ENCODE measurements at regions not wholly inside any gene's neighbourhood (a gene's known extent, or its start where the extent isn't known, plus 50 kb on each side); places are given as distances from the start of the nearest gene placed in this dataset.

- no peak overlapping the region for H2AK5ac ChIP-seq (ENCODE audit: low read length)
- no peak overlapping the region for H3K4me2 ChIP-seq (ENCODE audit: low read length)
- DNase-seq: no peak
- no peaks in the 10 kb centered on the region for H3K79me1 ChIP-seq (ENCODE audit: low read length)
- no peak overlapping the region for H3K14ac ChIP-seq (ENCODE audit: low read length)
- H3K79me2 ChIP-seq (ENCODE audit: control insufficient read depth, insufficient read depth, low read length, poor library complexity): no peaks in the 10 kb centered on the region
- no peaks in the 10 kb centered on the region for H3K36me3 ChIP-seq (ENCODE audit: control insufficient read depth in 1 of 2, insufficient read depth in 2 of 2, low read length in 2 of 2)
- H3K4me3 ChIP-seq (ENCODE audit: low read depth, low read length): no peak overlapping the region
- H2BK120ac ChIP-seq (ENCODE audit: insufficient read depth, low read length, poor library complexity): no peak overlapping the region
- no peak overlapping the region for H4K8ac ChIP-seq (ENCODE audit: low read depth, low read length)
- H4K12ac ChIP-seq (ENCODE audit: low read depth, low read length): no peak overlapping the region
- H2BK5ac ChIP-seq (ENCODE audit: low read depth, low read length, poor library complexity): no peak overlapping the region
- H3K23ac ChIP-seq (ENCODE audit: low read length): no peak overlapping the region
- H3K4me1 ChIP-seq (ENCODE audit: control insufficient read depth in 1 of 2, insufficient read depth in 2 of 2, low read length in 2 of 2): no peaks in the 10 kb centered on the region
- no peak overlapping the region for H3K27ac ChIP-seq (ENCODE audit: low read depth, low read length)
- H3K9ac ChIP-seq (ENCODE audit: low read length): no peak overlapping the region
- H3K18ac ChIP-seq (ENCODE audit: low read length): no peak overlapping the region
- H2AFZ ChIP-seq (ENCODE audit: insufficient read depth, low read length, poor library complexity): no peak overlapping the region
- H3K27me3 ChIP-seq (ENCODE audit: insufficient read depth, low read length): no peaks in the 10 kb centered on the region
- H3K9me3 ChIP-seq (ENCODE audit: insufficient read depth, low read depth, low read length): no peaks in the 10 kb centered on the region
- no peak overlapping the region for H2BK12ac ChIP-seq (ENCODE audit: low read length)
- no peak overlapping the region for H4K91ac ChIP-seq (ENCODE audit: low read depth, low read length)
- no peak overlapping the region for H3K4ac ChIP-seq (ENCODE audit: low read depth, low read length)
These were observed 312.9 kb upstream of the RPS23 start for GRCh38 chr5:82591021-82591515.

- Histone ChIP-seq H3K79me1 (ENCODE audit: low read length) (no peaks in the 10 kb centered on the region), H3K4me3 (ENCODE audit: low read depth, low read length) (no peak overlapping the region), H2BK12ac (ENCODE audit: low read length) (no peak overlapping the region), H3K27me3 (ENCODE audit: insufficient read depth, low read length) (no peaks in the 10 kb centered on the region), H3K4ac (ENCODE audit: low read depth, low read length) (no peak overlapping the region), H4K8ac (ENCODE audit: low read depth, low read length) (no peak overlapping the region), H4K12ac (ENCODE audit: low read depth, low read length) (no peak overlapping the region), H2BK120ac (ENCODE audit: insufficient read depth, low read length, poor library complexity) (no peak overlapping the region), H3K9ac (ENCODE audit: low read length) (no peak overlapping the region), H3K4me1 (ENCODE audit: control insufficient read depth in 1 of 2, insufficient read depth in 2 of 2, low read length in 2 of 2) (no peaks in the 10 kb centered on the region), H3K36me3 (ENCODE audit: control insufficient read depth in 1 of 2, insufficient read depth in 2 of 2, low read length in 2 of 2) (no peaks in the 10 kb centered on the region), H2AK5ac (ENCODE audit: low read length) (no peak overlapping the region), H4K91ac (ENCODE audit: low read depth, low read length) (no peak overlapping the region), H3K18ac (ENCODE audit: low read length) (no peak overlapping the region), H2AFZ (ENCODE audit: insufficient read depth, low read length, poor library complexity) (no peak overlapping the region), H3K14ac (ENCODE audit: low read length) (no peak overlapping the region), H3K23ac (ENCODE audit: low read length) (no peak overlapping the region), H3K4me2 (ENCODE audit: low read length) (no peak overlapping the region), H3K9me3 (ENCODE audit: insufficient read depth, low read depth, low read length) (no peaks in the 10 kb centered on the region), H3K79me2 (ENCODE audit: control insufficient read depth, insufficient read depth, low read length, poor library complexity) (no peaks in the 10 kb centered on the region), H3K27ac (ENCODE audit: low read depth, low read length) (no peak overlapping the region), H2BK5ac (ENCODE audit: low read depth, low read length, poor library complexity) (no peak overlapping the region)
- no CpG with 5 or more reads among the region's 1 CpG for WGBS (ENCODE audit: extremely low coverage, insufficient coverage, insufficient read length)
- no peak for DNase-seq
These were observed 312.0 kb upstream of the RPS23 start for GRCh38 chr5:82590112-82590511.

GRCh38 chr5:82586661-82587310, 308.6 kb upstream of the RPS23 start:
- no peak for DNase-seq
- no peak overlapping the region for H4K8ac ChIP-seq (ENCODE audit: low read depth, low read length)
- no peak overlapping the region for H4K12ac ChIP-seq (ENCODE audit: low read depth, low read length)
- H3K9me3 ChIP-seq (ENCODE audit: insufficient read depth, low read depth, low read length): peaks cover 5% of the 10 kb centered on the region
- H2BK120ac ChIP-seq (ENCODE audit: insufficient read depth, low read length, poor library complexity): no peak overlapping the region
- no peak overlapping the region for H2AK5ac ChIP-seq (ENCODE audit: low read length)
- no peaks in the 10 kb centered on the region for H3K27me3 ChIP-seq (ENCODE audit: insufficient read depth, low read length)
- H3K27ac ChIP-seq (ENCODE audit: low read depth, low read length): no peak overlapping the region
- WGBS (ENCODE audit: extremely low coverage, insufficient coverage, insufficient read length): no CpG with 5 or more reads among the region's 3 CpGs
- H3K79me1 ChIP-seq (ENCODE audit: low read length): no peaks in the 10 kb centered on the region
- no peaks in the 10 kb centered on the region for H3K36me3 ChIP-seq (ENCODE audit: control insufficient read depth in 1 of 2, insufficient read depth in 2 of 2, low read length in 2 of 2)
- no peak overlapping the region for H2AFZ ChIP-seq (ENCODE audit: insufficient read depth, low read length, poor library complexity)
- H4K91ac ChIP-seq (ENCODE audit: low read depth, low read length): no peak overlapping the region
- no peak overlapping the region for H3K9ac ChIP-seq (ENCODE audit: low read length)
- no peaks in the 10 kb centered on the region for H3K79me2 ChIP-seq (ENCODE audit: control insufficient read depth, insufficient read depth, low read length, poor library complexity)
- H3K4ac ChIP-seq (ENCODE audit: low read depth, low read length): no peak overlapping the region
- no peak overlapping the region for H2BK12ac ChIP-seq (ENCODE audit: low read length)
- H3K4me1 ChIP-seq (ENCODE audit: control insufficient read depth in 1 of 2, insufficient read depth in 2 of 2, low read length in 2 of 2): no peaks in the 10 kb centered on the region
- H3K14ac ChIP-seq (ENCODE audit: low read length): no peak overlapping the region
- no peak overlapping the region for H3K23ac ChIP-seq (ENCODE audit: low read length)
- H3K4me3 ChIP-seq (ENCODE audit: low read depth, low read length): no peak overlapping the region
- H3K18ac ChIP-seq (ENCODE audit: low read length): no peak overlapping the region
- no peak overlapping the region for H3K4me2 ChIP-seq (ENCODE audit: low read length)
- H2BK5ac ChIP-seq (ENCODE audit: low read depth, low read length, poor library complexity): no peak overlapping the region

GRCh38 chr5:82586181-82586580, 308.0 kb upstream of the RPS23 start:
- Histone ChIP-seq H2BK120ac (ENCODE audit: insufficient read depth, low read length, poor library complexity) (no peak overlapping the region), H4K8ac (ENCODE audit: low read depth, low read length) (no peak overlapping the region), H4K12ac (ENCODE audit: low read depth, low read length) (no peak overlapping the region), H3K36me3 (ENCODE audit: control insufficient read depth in 1 of 2, insufficient read depth in 2 of 2, low read length in 2 of 2) (no peaks in the 10 kb centered on the region), H3K4ac (ENCODE audit: low read depth, low read length) (no peak overlapping the region), H3K14ac (ENCODE audit: low read length) (no peak overlapping the region), H3K4me2 (ENCODE audit: low read length) (no peak overlapping the region), H3K4me3 (ENCODE audit: low read depth, low read length) (no peak overlapping the region), H3K23ac (ENCODE audit: low read length) (no peak overlapping the region), H2AK5ac (ENCODE audit: low read length) (no peak overlapping the region), H3K79me1 (ENCODE audit: low read length) (no peaks in the 10 kb centered on the region), H3K4me1 (ENCODE audit: control insufficient read depth in 1 of 2, insufficient read depth in 2 of 2, low read length in 2 of 2) (no peaks in the 10 kb centered on the region), H2BK5ac (ENCODE audit: low read depth, low read length, poor library complexity) (no peak overlapping the region), H3K27ac (ENCODE audit: low read depth, low read length) (no peak overlapping the region), H4K91ac (ENCODE audit: low read depth, low read length) (no peak overlapping the region), H2AFZ (ENCODE audit: insufficient read depth, low read length, poor library complexity) (no peak overlapping the region), H3K79me2 (ENCODE audit: control insufficient read depth, insufficient read depth, low read length, poor library complexity) (no peaks in the 10 kb centered on the region), H2BK12ac (ENCODE audit: low read length) (no peak overlapping the region), H3K9me3 (ENCODE audit: insufficient read depth, low read depth, low read length) (peaks cover 5% of the 10 kb centered on the region), H3K18ac (ENCODE audit: low read length) (no peak overlapping the region), H3K9ac (ENCODE audit: low read length) (no peak overlapping the region), H3K27me3 (ENCODE audit: insufficient read depth, low read length) (no peaks in the 10 kb centered on the region)
- DNase-seq: no peak
- WGBS (ENCODE audit: extremely low coverage, insufficient coverage, insufficient read length): no CpG with 5 or more reads among the region's 2 CpGs

All from trophoblast cell (in vitro differentiated cells and primary cell).